ENCODE measurements at regions not wholly inside any gene's neighbourhood (a gene's known extent, or its start where the extent isn't known, plus 50 kb on each side); places are given as distances from the start of the nearest gene placed in this dataset.

- TF ChIP-seq, protein P1, sequence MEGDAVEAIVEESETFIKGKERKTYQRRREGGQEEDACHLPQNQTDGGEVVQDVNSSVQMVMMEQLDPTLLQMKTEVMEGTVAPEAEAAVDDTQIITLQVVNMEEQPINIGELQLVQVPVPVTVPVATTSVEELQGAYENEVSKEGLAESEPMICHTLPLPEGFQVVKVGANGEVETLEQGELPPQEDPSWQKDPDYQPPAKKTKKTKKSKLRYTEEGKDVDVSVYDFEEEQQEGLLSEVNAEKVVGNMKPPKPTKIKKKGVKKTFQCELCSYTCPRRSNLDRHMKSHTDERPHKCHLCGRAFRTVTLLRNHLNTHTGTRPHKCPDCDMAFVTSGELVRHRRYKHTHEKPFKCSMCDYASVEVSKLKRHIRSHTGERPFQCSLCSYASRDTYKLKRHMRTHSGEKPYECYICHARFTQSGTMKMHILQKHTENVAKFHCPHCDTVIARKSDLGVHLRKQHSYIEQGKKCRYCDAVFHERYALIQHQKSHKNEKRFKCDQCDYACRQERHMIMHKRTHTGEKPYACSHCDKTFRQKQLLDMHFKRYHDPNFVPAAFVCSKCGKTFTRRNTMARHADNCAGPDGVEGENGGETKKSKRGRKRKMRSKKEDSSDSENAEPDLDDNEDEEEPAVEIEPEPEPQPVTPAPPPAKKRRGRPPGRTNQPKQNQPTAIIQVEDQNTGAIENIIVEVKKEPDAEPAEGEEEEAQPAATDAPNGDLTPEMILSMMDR (IDR thresholded peaks at IDR 0.05; ENCODE audit: low read depth, low read length, poor library complexity, severe bottlenecking), result no peak
- TF ChIP-seq EZH2phosphoT487 (IDR thresholded peaks at IDR 0.05; ENCODE audit: borderline replicate concordance, low read length), result no peak
Observed at GRCh38 chr12:13749389-13749788, 232.0 kb downstream of the GRIN2B start.
